DOHH2 (cell line): ENCODE measurements at regions not wholly inside any gene's neighbourhood (a gene's known extent, or its start where the extent isn't known, plus 50 kb on each side); places are given as distances from the start of the nearest gene placed in this dataset.

Source experiments
- H3F3A ChIP-seq: fragments of 200-600 bp; sonication (generic), shearing (Covaris generic); 2 replicates; pipeline ENCODE4 v1.6.0; 2016; ENCODE audit warnings: antibody characterized with exemption, mild to moderate bottlenecking; ENCODE audit not compliant: control insufficient read depth, insufficient read depth
- H3K27ac ChIP-seq: fragments of 200-600 bp; sonication (generic); 2 replicates; pipeline ENCODE4 v1.5.1; 2014; ENCODE audit warnings: low read depth, mild to moderate bottlenecking, low read length, moderate library complexity
- H3K27me3 ChIP-seq: fragments of 200-600 bp; sonication (generic); 2 replicates; pipeline ENCODE4 v1.6.1; 2014; ENCODE audit warnings: mild to moderate bottlenecking, low read length, mixed read lengths; ENCODE audit not compliant: control insufficient read depth
- H3K36me3 ChIP-seq: fragments of 200-600 bp; sonication (generic); 2 replicates; pipeline ENCODE4 v1.6.1; 2014; ENCODE audit warnings: mild to moderate bottlenecking, low read length, moderate library complexity, mixed read lengths; ENCODE audit not compliant: control insufficient read depth
- H3K4me1 ChIP-seq: fragments of 200-600 bp; sonication (generic); 2 replicates; pipeline ENCODE4 v1.6.1; 2014; ENCODE audit warnings: mild to moderate bottlenecking, low read length, mixed read lengths; ENCODE audit not compliant: control insufficient read depth
- H3K4me2 ChIP-seq: fragments of 200-600 bp; sonication (generic); 2 replicates; pipeline ENCODE4 v1.6.0; 2014; ENCODE audit warnings: mild to moderate bottlenecking, low read length, moderate library complexity
- H3K4me3 ChIP-seq: fragments of 200-600 bp; sonication (generic); 2 replicates; pipeline ENCODE4 v1.5.1; 2014; ENCODE audit warnings: mild to moderate bottlenecking, low read length, mixed read lengths
- H3K79me2 ChIP-seq: fragments of 200-600 bp; sonication (generic); 2 replicates; pipeline ENCODE4 v1.6.1; 2014; ENCODE audit warnings: mild to moderate bottlenecking, low read length, mixed read lengths; ENCODE audit not compliant: control insufficient read depth
- H3K9me2 ChIP-seq: fragments of 200-600 bp; sonication (generic); replicated peaks from 2 replicates; pipeline ENCODE4 v1.6.1; 2014; ENCODE audit warnings: mild to moderate bottlenecking, low read length, mixed read lengths; ENCODE audit not compliant: control insufficient read depth
- H3K9me3 ChIP-seq: fragments of 200-600 bp; sonication (generic); 2 replicates; pipeline ENCODE4 v1.6.1; 2014; ENCODE audit warnings: antibody characterized with exemption, low read length, mixed read lengths; ENCODE audit not compliant: control insufficient read depth, insufficient read depth
- H4K20me1 ChIP-seq: fragments of 200-600 bp; sonication (generic); 2 replicates; pipeline ENCODE4 v1.6.0; 2014; ENCODE audit warnings: low read depth, mild to moderate bottlenecking, antibody characterized with exemption, low read length, moderate library complexity; ENCODE audit not compliant: control insufficient read depth, insufficient read depth
- EZH2phosphoT487 ChIP-seq: fragments of 200-600 bp; sonication (generic); IDR thresholded peaks from 2 replicates; pipeline ENCODE4 v1.6.1; 2017; ENCODE audit warnings: borderline replicate concordance, mild to moderate bottlenecking, antibody characterized with exemption, low read length, moderate library complexity, mixed read lengths
- TF ChIP-seq, protein P1 (sequence below): fragments of 200-600 bp; sonication (generic); IDR thresholded peaks from one replicate; pipeline ENCODE4 v1.5.1; 2014; ENCODE audit warnings: antibody characterized with exemption, mild to moderate bottlenecking, low read depth, low read length; ENCODE audit not compliant: poor library complexity, severe bottlenecking

DNA sequence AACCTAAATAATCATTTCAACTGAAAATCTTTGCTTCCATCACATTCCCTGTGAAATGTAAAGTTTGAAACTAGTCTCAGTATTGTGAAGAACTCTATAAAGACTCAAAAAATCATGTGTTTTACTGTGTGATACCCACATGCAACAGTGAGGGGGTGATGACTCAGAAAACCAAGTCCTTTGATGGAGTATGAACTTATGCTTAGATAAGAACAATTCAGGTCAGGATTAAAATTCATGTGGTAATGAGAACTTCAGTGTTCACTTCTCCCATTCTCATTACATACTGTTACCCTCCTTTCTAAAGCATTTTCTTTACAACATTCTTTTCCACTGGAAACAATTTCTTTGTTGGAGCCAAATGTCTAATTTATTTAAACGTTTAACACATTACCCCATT, 360.2 kb downstream of the FSIP2 start:
- TF ChIP-seq EZH2phosphoT487 = no peak
- TF ChIP-seq, protein P1, sequence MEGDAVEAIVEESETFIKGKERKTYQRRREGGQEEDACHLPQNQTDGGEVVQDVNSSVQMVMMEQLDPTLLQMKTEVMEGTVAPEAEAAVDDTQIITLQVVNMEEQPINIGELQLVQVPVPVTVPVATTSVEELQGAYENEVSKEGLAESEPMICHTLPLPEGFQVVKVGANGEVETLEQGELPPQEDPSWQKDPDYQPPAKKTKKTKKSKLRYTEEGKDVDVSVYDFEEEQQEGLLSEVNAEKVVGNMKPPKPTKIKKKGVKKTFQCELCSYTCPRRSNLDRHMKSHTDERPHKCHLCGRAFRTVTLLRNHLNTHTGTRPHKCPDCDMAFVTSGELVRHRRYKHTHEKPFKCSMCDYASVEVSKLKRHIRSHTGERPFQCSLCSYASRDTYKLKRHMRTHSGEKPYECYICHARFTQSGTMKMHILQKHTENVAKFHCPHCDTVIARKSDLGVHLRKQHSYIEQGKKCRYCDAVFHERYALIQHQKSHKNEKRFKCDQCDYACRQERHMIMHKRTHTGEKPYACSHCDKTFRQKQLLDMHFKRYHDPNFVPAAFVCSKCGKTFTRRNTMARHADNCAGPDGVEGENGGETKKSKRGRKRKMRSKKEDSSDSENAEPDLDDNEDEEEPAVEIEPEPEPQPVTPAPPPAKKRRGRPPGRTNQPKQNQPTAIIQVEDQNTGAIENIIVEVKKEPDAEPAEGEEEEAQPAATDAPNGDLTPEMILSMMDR = no peak
- Histone ChIP-seq H3K4me2 (no peak overlapping the region), H3K4me1 (no peaks in the 10 kb centered on the region)

DNA sequence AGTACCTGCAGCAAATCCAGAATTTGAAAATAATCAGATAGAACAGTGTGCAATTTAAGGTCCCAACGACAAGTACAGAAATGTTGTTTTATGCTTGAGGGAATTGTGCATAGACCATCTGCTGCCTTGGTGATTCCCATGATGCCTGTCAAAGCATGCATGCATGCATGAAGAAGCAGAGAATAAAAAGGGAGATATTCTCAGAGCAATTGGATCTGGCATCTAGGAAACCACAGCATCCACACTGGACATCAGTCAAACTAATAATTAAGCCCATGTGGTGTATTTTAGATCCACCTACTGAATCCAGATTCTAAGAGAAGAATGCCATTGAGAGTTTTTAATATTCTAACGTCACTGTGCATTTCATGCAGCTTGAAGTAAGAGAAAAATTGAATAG, 361.2 kb downstream of the FSIP2 start:
- no peak for TF ChIP-seq EZH2phosphoT487
- TF ChIP-seq, protein P1 = no peak
- Histone ChIP-seq H3K27me3 (no peaks in the 10 kb centered on the region), H3K9me2 (no peaks in the 10 kb centered on the region; the same call in 1 of the 2 replicates), H4K20me1 (no peaks in the 10 kb centered on the region), H3K27ac (no peak overlapping the region), H3F3A (no peaks in the 10 kb centered on the region), H3K9me3 (no peaks in the 10 kb centered on the region), H3K4me2 (no peak overlapping the region), H3K4me1 (no peaks in the 10 kb centered on the region), H3K79me2 (no peaks in the 10 kb centered on the region), H3K4me3 (no peak overlapping the region), H3K36me3 (no peaks in the 10 kb centered on the region)

More for the DNA sequence above, 360.2 kb downstream of the FSIP2 start:
- Histone ChIP-seq H3K36me3 (no peaks in the 10 kb centered on the region), H3K79me2 (no peaks in the 10 kb centered on the region), H3K9me2 (no peaks in the 10 kb centered on the region; the same call in 1 of the 2 replicates), H3K27ac (no peak overlapping the region), H3K27me3 (no peaks in the 10 kb centered on the region), H3F3A (no peaks in the 10 kb centered on the region), H3K4me3 (no peak overlapping the region), H3K9me3 (no peaks in the 10 kb centered on the region), H4K20me1 (no peaks in the 10 kb centered on the region)

DNA sequence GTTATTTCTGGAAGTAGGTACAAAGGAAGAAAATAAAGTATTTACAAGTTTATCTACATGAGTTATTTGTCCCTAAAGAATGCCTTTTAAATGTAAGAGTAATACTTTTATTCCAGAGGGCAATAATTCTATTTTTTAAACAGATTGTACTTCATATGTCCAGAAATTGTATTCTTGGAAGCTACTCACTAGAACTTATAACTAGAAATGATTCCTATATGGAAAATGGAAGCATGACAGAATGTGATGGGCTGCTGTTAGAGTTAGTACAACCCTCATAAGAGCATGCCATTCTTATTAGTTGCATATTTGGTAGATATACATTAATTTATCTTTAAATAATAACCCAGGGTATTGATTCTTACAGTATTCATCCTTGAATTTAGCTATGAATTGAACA, 362.0 kb downstream of the FSIP2 start:
- no peaks in the 10 kb centered on the region for H3K27me3 ChIP-seq
- H3K36me3 ChIP-seq = no peaks in the 10 kb centered on the region
- TF ChIP-seq, protein P1 = no peak
- no peak for TF ChIP-seq EZH2phosphoT487
- no peak overlapping the region for H3K27ac ChIP-seq
- no peaks in the 10 kb centered on the region for H3F3A ChIP-seq
- H3K9me3 ChIP-seq = no peaks in the 10 kb centered on the region
- H3K4me1 ChIP-seq = no peaks in the 10 kb centered on the region
- H3K79me2 ChIP-seq = no peaks in the 10 kb centered on the region
- no peak overlapping the region for H3K4me3 ChIP-seq
- H3K9me2 ChIP-seq = no peaks in the 10 kb centered on the region; the same call in 1 of the 2 replicates
- no peaks in the 10 kb centered on the region for H4K20me1 ChIP-seq
- H3K4me2 ChIP-seq = no peak overlapping the region
